Gastroesophageal sphincter (tissue), 4 donors: ENCODE measurements at regions not wholly inside any gene's neighbourhood (a gene's known extent, or its start where the extent isn't known, plus 50 kb on each side); places are given as distances from the start of the nearest gene placed in this dataset.

ENCODE experiments used
- ATAC-seq: fragments of 150-250 bp; one replicate; pipeline ENCODE4 v1.9.1; 2016; ENCODE audit warnings: mild to moderate bottlenecking, moderate library complexity
- H3K27ac ChIP-seq, 4 donors: fragments of 200-600 bp; sonication (generic) in 3 of 4; 1 replicate in 3 of 4; 2 replicates in 1 of 4; pipeline ENCODE4 v1.5.1; 2016 to 2019
- H3K27me3 ChIP-seq: fragments of 200-600 bp; sonication (generic); one replicate; pipeline ENCODE4 v1.5.1; 2019
- H3K36me3 ChIP-seq, 2 donors: fragments of 200-600 bp; sonication (generic); one replicate each; pipeline ENCODE4 v1.5.1; 2019; ENCODE audit warnings: control low read depth in 1 of 2
- H3K4me1 ChIP-seq, 3 donors: fragments of 200-600 bp; sonication (generic); 1 replicate in 2 of 3; 2 replicates in 1 of 3; pipeline ENCODE4 v1.5.1; 2016 to 2019; ENCODE audit warnings: control low read depth in 2 of 3
- H3K4me3 ChIP-seq, 2 donors: fragments of 200-600 bp; sonication (generic); one replicate each; pipeline ENCODE4 v1.5.1; 2019; ENCODE audit warnings: mild to moderate bottlenecking in 1 of 2, moderate library complexity in 1 of 2
- H3K9me3 ChIP-seq, 3 donors: fragments of 200-600 bp; sonication (generic); one replicate each; pipeline ENCODE4 v1.5.1; 2017 to 2019; ENCODE audit warnings: control low read depth in 2 of 3
- EP300 ChIP-seq: sonication (generic); formaldehyde crosslinking; IDR thresholded peaks from one replicate; pipeline ENCODE4 v1.6.1; 2017; ENCODE audit warnings: antibody characterized with exemption, mild to moderate bottlenecking
- POLR2A ChIP-seq, 2 donors: fragments of 450-650 bp; IDR thresholded peaks; one replicate each; pipeline ENCODE4 v1.6.1; 2017; ENCODE audit warnings: antibody characterized with exemption in 2 of 2, mild to moderate bottlenecking in 2 of 2, moderate library complexity in 1 of 2
- POLR2AphosphoS5 ChIP-seq: sonication (generic); formaldehyde crosslinking; IDR thresholded peaks from one replicate; pipeline ENCODE4 v1.6.1; 2017; ENCODE audit warnings: antibody characterized with exemption
- WGBS, 2 donors: methylation state at CpG; one replicate each; pipeline ENCODE4 v1.1.5; 2018; ENCODE audit warnings: low coverage in 1 of 2; 5-methylcytosine and 5-hydroxymethylcytosine counted together
- TF ChIP-seq, protein P1 (sequence below), 4 experiments: fragments of 200-600 bp in 2 of 4; fragments of 450-650 bp in 2 of 4; sonication (generic) in 1 of 4; IDR thresholded peaks; one replicate each; pipeline ENCODE4 v1.5.1; 2017 to 2019; ENCODE audit warnings: antibody characterized with exemption in 4 of 4, mild to moderate bottlenecking in 2 of 4, moderate library complexity in 2 of 4

DNA sequence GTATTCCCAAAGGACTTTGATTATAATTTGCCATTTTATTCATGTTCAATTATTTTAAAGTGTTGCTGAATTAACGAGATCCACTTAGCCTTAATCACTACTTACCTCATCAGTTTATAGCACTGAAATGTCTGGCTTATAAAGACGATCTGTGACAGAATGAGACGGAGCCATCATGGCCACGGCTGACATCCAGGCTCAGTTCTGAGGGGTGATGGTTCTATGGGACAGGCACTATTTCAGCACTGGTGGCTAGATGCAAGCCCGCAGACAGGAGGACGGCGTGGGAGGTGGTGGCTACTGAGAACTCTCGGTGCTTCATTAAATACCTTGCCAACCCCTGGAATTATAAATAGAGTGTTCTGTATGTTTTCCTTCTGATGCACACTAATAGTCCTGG lies 1084.2 kb upstream of the TENM3 start:
- no peak overlapping the region for H3K27ac ChIP-seq
- TF ChIP-seq, protein P1, sequence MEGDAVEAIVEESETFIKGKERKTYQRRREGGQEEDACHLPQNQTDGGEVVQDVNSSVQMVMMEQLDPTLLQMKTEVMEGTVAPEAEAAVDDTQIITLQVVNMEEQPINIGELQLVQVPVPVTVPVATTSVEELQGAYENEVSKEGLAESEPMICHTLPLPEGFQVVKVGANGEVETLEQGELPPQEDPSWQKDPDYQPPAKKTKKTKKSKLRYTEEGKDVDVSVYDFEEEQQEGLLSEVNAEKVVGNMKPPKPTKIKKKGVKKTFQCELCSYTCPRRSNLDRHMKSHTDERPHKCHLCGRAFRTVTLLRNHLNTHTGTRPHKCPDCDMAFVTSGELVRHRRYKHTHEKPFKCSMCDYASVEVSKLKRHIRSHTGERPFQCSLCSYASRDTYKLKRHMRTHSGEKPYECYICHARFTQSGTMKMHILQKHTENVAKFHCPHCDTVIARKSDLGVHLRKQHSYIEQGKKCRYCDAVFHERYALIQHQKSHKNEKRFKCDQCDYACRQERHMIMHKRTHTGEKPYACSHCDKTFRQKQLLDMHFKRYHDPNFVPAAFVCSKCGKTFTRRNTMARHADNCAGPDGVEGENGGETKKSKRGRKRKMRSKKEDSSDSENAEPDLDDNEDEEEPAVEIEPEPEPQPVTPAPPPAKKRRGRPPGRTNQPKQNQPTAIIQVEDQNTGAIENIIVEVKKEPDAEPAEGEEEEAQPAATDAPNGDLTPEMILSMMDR (IDR thresholded peaks at IDR 0.05): no peak
- TF ChIP-seq POLR2AphosphoS5: no peak
- TF ChIP-seq EP300: no peak
- TF ChIP-seq POLR2A (IDR thresholded peaks at IDR 0.05): no peak
- ATAC-seq: no peak
- H3K4me1 ChIP-seq: no peaks in the 10 kb centered on the region
- 67 to 69% methylated on average over 4 to 8 of the region's 8 CpGs for WGBS, 2 donors
- H3K9me3 ChIP-seq: no peaks in the 10 kb centered on the region
- peaks cover 4% of the 10 kb centered on the region for H3K27me3 ChIP-seq
- H3K4me3 ChIP-seq: no peak overlapping the region
- no peaks in the 10 kb centered on the region for H3K36me3 ChIP-seq

DNA sequence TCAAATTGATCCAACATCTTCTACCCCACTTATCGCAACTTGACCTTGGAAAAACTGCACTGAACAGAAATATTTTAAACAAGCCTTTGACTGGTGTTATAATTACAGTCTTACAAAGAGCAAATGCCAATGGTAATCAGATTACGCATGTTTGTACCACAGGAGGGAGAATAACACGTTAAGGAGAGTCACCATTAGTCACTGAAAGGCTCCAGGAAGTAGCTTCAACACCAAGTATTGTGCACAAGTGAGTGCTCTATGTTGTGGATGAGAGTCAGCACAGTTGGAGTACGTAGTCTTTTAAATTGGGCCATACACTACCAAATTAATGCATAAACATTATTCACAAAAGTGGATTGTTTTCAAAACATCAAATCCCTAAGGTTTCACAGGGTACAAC lies 1081.5 kb upstream of the TENM3 start:
- TF ChIP-seq EP300 (no peak), POLR2AphosphoS5 (no peak), POLR2A (IDR thresholded peaks at IDR 0.05) (no peak)
- TF ChIP-seq, protein P1 (IDR thresholded peaks at IDR 0.05): no peak
- Histone ChIP-seq H3K27ac (no peak overlapping the region), H3K4me3 (no peak overlapping the region), H3K27me3 (peaks cover 4% of the 10 kb centered on the region), H3K36me3 (no peaks in the 10 kb centered on the region), H3K9me3 (no peaks in the 10 kb centered on the region), H3K4me1 (no peaks in the 10 kb centered on the region)
- ATAC-seq: no peak
- 50 to 58% methylated on average over 4 of the region's 4 CpGs for WGBS, 2 donors

DNA sequence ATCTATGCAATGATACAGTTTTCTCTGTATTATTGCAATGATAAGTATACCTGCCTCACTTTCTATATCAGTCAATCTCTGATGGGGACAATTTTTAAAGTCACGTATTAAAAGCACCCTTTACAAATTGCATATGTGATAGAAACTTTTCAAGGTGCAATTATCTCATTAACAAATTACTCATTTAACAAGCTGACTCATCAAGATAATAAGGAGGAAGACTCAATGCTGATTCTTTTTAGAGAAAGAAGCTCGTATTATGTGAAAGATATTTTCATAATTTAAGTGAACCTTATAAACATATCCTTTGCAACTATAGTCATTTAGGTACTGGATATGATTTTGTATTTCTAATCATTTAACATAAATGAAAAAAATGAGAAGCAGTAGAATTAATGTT lies 1080.9 kb upstream of the TENM3 start:
- Histone ChIP-seq H3K9me3 (no peaks in the 10 kb centered on the region), H3K4me3 (no peak overlapping the region), H3K27ac (no peak overlapping the region), H3K36me3 (no peaks in the 10 kb centered on the region), H3K27me3 (peaks cover 4% of the 10 kb centered on the region), H3K4me1 (no peaks in the 10 kb centered on the region)
- ATAC-seq: no peak
- WGBS, 2 donors: 91 to 94% methylated on average over 2 of the region's 2 CpGs
- TF ChIP-seq, protein P1 (IDR thresholded peaks at IDR 0.05): no peak
- TF ChIP-seq POLR2A (IDR thresholded peaks at IDR 0.05) (no peak), EP300 (no peak), POLR2AphosphoS5 (no peak)

DNA sequence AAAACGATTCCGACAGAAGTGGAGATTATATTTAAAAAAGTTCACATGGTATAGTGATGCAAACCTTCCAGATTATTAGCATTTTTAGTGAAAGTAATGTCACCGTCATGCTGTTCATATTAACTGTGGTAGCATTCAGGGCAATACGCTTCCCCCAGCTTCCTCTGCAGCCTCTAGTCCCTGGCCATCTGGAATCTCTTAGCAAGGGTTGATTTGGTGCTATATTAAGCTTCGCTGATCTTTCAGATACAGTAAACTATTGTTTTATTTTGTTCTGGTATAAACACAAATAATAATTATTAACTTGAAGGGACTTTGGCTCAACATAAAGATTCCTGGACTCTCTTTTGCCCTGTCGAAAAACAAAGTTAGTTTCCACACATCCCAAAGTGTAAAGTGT lies 1080.5 kb upstream of the TENM3 start:
- no peak for ATAC-seq
- peaks cover under 1% of the 10 kb centered on the region for H3K27me3 ChIP-seq
- WGBS, 2 donors: 60 to 67% methylated on average over 6 of the region's 6 CpGs
- H3K27ac ChIP-seq: no peak overlapping the region
- H3K36me3 ChIP-seq: no peaks in the 10 kb centered on the region
- no peaks in the 10 kb centered on the region for H3K4me1 ChIP-seq
- no peaks in the 10 kb centered on the region for H3K9me3 ChIP-seq
- TF ChIP-seq POLR2A (IDR thresholded peaks at IDR 0.05) (no peak), EP300 (no peak), POLR2AphosphoS5 (no peak)
- TF ChIP-seq, protein P1 (IDR thresholded peaks at IDR 0.05): no peak
- no peak overlapping the region for H3K4me3 ChIP-seq

DNA sequence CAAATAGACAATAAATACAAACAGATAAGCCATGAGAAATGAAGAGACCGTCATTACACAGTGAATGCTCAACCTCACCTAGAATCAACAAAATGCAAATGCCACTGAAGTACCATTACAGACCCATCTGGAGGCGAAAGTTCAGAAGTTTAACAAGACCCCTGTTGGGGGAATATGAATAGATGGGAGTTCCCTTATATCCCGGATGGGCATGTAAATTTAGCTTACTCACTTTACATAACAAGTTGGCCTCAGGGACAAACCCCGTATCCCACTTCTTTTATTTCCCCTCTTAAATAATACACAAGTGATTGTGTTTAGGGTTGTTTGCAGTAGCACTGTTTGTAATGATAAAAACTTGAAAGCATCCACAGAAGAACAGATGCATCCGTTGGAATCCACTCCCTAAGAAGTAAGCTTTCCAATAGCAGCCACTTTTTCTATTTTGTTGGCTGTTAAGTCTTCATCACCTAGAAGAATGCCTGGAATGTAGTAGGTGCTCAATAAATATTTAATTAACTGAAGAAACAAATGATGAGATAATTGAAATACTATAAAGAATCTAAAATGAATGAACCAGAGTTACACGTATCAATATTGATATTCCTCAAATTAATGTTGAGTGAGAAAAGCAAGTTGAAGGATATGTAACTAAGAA lies 1076.3 kb upstream of the TENM3 start:
- H3K4me1 ChIP-seq: no peaks in the 10 kb centered on the region
- WGBS, 2 donors: 53 to 81% methylated on average over 5 to 6 of the region's 6 CpGs
- no peak overlapping the region for H3K27ac ChIP-seq
- TF ChIP-seq POLR2A (IDR thresholded peaks at IDR 0.05) (no peak), POLR2AphosphoS5 (no peak), EP300 (no peak)
- TF ChIP-seq, protein P1 (IDR thresholded peaks at IDR 0.05): no peak
- H3K9me3 ChIP-seq: no peaks in the 10 kb centered on the region
- no peak overlapping the region for H3K4me3 ChIP-seq
- H3K36me3 ChIP-seq: no peaks in the 10 kb centered on the region
- H3K27me3 ChIP-seq: no peaks in the 10 kb centered on the region
- no peak for ATAC-seq
